ENCODE measurements at regions not wholly inside any gene's neighbourhood (a gene's known extent, or its start where the extent isn't known, plus 50 kb on each side); places are given as distances from the start of the nearest gene placed in this dataset.
"Not testable (repeated sequence)": the region's sequence is repeated elsewhere in the genome, so short reads cannot be mapped to it uniquely, and the experiment has no call there.

- no peak overlapping the region for H3K4me3 Mint-ChIP-seq
- no peak for DNase-seq
- H3K36me3 Mint-ChIP-seq (ENCODE audit: insufficient read depth), result no peaks in the 10 kb centered on the region
- peaks cover 5% of the 10 kb centered on the region for H3K9me3 Mint-ChIP-seq
- no peak for ATAC-seq
- H3K27me3 Mint-ChIP-seq (ENCODE audit: low read depth), result peaks cover 3% of the 10 kb centered on the region
- no peaks in the 10 kb centered on the region for H3K4me1 Mint-ChIP-seq (ENCODE audit: low read depth)
These were observed 360.0 kb downstream of the OSTF1 start for GRCh38 chr9:75448281-75448680.

GRCh38 chr9:75448955-75449354 lies 360.6 kb downstream of the OSTF1 start:
- H3K9me3 Mint-ChIP-seq, result peaks cover 5% of the 10 kb centered on the region
- H3K27me3 Mint-ChIP-seq (ENCODE audit: low read depth), result peaks cover 3% of the 10 kb centered on the region
- H3K36me3 Mint-ChIP-seq (ENCODE audit: insufficient read depth), result no peaks in the 10 kb centered on the region
- DNase-seq (no peak), ATAC-seq (no peak)
- H3K4me1 Mint-ChIP-seq (ENCODE audit: low read depth), result no peaks in the 10 kb centered on the region
- no peak overlapping the region for H3K4me3 Mint-ChIP-seq

- Mint-ChIP-seq H3K9me3 (no peaks in the 10 kb centered on the region), H3K27me3 (ENCODE audit: low read depth) (peaks cover 3% of the 10 kb centered on the region), H3K4me3 (no peak overlapping the region), H3K36me3 (ENCODE audit: insufficient read depth) (no peaks in the 10 kb centered on the region), H3K4me1 (ENCODE audit: low read depth) (no peaks in the 10 kb centered on the region)
- DNase-seq (no peak), ATAC-seq (no peak)
These were observed 362.7 kb downstream of the OSTF1 start for GRCh38 chr9:75451045-75451444.

GRCh38 chr9:75451505-75451904 lies 363.2 kb downstream of the OSTF1 start:
- Mint-ChIP-seq H3K27me3 (ENCODE audit: low read depth) (peaks cover 3% of the 10 kb centered on the region), H3K36me3 (ENCODE audit: insufficient read depth) (no peaks in the 10 kb centered on the region), H3K4me1 (ENCODE audit: low read depth) (no peaks in the 10 kb centered on the region), H3K4me3 (no peak overlapping the region), H3K9me3 (no peaks in the 10 kb centered on the region)
- DNase-seq, result no peak
- no peak for ATAC-seq

- H3K4me1 Mint-ChIP-seq (ENCODE audit: low read depth), result no peaks in the 10 kb centered on the region
- H3K27me3 Mint-ChIP-seq (ENCODE audit: low read depth), result peaks cover 3% of the 10 kb centered on the region
- no peaks in the 10 kb centered on the region for H3K9me3 Mint-ChIP-seq
- no peak for DNase-seq
- no peak overlapping the region for H3K4me3 Mint-ChIP-seq
- H3K36me3 Mint-ChIP-seq (ENCODE audit: insufficient read depth), result no peaks in the 10 kb centered on the region
- ATAC-seq, result no peak
These were observed 364.2 kb downstream of the OSTF1 start for GRCh38 chr9:75452512-75452911.

GRCh38 chr9:75454043-75454442 lies 365.7 kb downstream of the OSTF1 start:
- Mint-ChIP-seq H3K27me3 (ENCODE audit: low read depth) (peaks cover 3% of the 10 kb centered on the region), H3K4me1 (ENCODE audit: low read depth) (no peaks in the 10 kb centered on the region), H3K9me3 (no peaks in the 10 kb centered on the region), H3K4me3 (no peak overlapping the region), H3K36me3 (ENCODE audit: insufficient read depth) (no peaks in the 10 kb centered on the region)
- DNase-seq, result no peak
- ATAC-seq, result no peak

- Mint-ChIP-seq H3K9me3 (no peaks in the 10 kb centered on the region), H3K4me3 (no peak overlapping the region)
These were observed 366.6 kb downstream of the OSTF1 start for GRCh38 chr9:75454891-75455290.

GRCh38 chr9:75455444-75455921 lies 367.2 kb downstream of the OSTF1 start:
- Mint-ChIP-seq H3K4me3 (no peak overlapping the region), H3K36me3 (ENCODE audit: insufficient read depth) (no peaks in the 10 kb centered on the region), H3K4me1 (ENCODE audit: low read depth) (no peaks in the 10 kb centered on the region), H3K9me3 (no peaks in the 10 kb centered on the region), H3K27me3 (ENCODE audit: low read depth) (no peaks in the 10 kb centered on the region)
- no peak for ATAC-seq
- no peak for DNase-seq

More at GRCh38 chr9:75454891-75455290, 366.6 kb downstream of the OSTF1 start:
- Mint-ChIP-seq H3K36me3 (ENCODE audit: insufficient read depth) (no peaks in the 10 kb centered on the region), H3K4me1 (ENCODE audit: low read depth) (no peaks in the 10 kb centered on the region), H3K27me3 (ENCODE audit: low read depth) (peaks cover 3% of the 10 kb centered on the region)
- DNase-seq (no peak), ATAC-seq (no peak)

- ATAC-seq, result no peak
- H3K36me3 Mint-ChIP-seq (ENCODE audit: insufficient read depth), result no peaks in the 10 kb centered on the region
- DNase-seq, result no peak
- H3K4me3 Mint-ChIP-seq, result no peak overlapping the region
- H3K4me1 Mint-ChIP-seq (ENCODE audit: low read depth), result no peaks in the 10 kb centered on the region
- no peaks in the 10 kb centered on the region for H3K27me3 Mint-ChIP-seq (ENCODE audit: low read depth)
- H3K9me3 Mint-ChIP-seq, result no peaks in the 10 kb centered on the region
These were observed 368.4 kb downstream of the OSTF1 start for GRCh38 chr9:75456698-75457097.

- no peaks in the 10 kb centered on the region for H3K4me1 Mint-ChIP-seq (ENCODE audit: low read depth)
These were observed 369.2 kb downstream of the OSTF1 start for GRCh38 chr9:75457474-75458011.

GRCh38 chr9:75459311-75459710 lies 371.0 kb downstream of the OSTF1 start:
- not testable (repeated sequence) for H3K27me3 Mint-ChIP-seq (ENCODE audit: low read depth); ATAC-seq; H3K36me3 Mint-ChIP-seq (ENCODE audit: insufficient read depth); H3K4me1 Mint-ChIP-seq (ENCODE audit: low read depth); H3K4me3 Mint-ChIP-seq; H3K9me3 Mint-ChIP-seq; DNase-seq

More at GRCh38 chr9:75457474-75458011, 369.2 kb downstream of the OSTF1 start:
- Mint-ChIP-seq H3K4me3 (no peak overlapping the region), H3K27me3 (ENCODE audit: low read depth) (no peaks in the 10 kb centered on the region), H3K9me3 (no peaks in the 10 kb centered on the region), H3K36me3 (ENCODE audit: insufficient read depth) (no peaks in the 10 kb centered on the region)
- no peak for ATAC-seq
- DNase-seq, result no peak

GRCh38 chr9:75461183-75461582 lies 372.9 kb downstream of the OSTF1 start:
- no peaks in the 10 kb centered on the region for H3K36me3 Mint-ChIP-seq (ENCODE audit: insufficient read depth)
- H3K9me3 Mint-ChIP-seq, result no peaks in the 10 kb centered on the region
- no peak for DNase-seq
- H3K4me1 Mint-ChIP-seq (ENCODE audit: low read depth), result no peaks in the 10 kb centered on the region
- H3K27me3 Mint-ChIP-seq (ENCODE audit: low read depth), result no peaks in the 10 kb centered on the region
- H3K4me3 Mint-ChIP-seq, result no peak overlapping the region
- no peak for ATAC-seq

- no peaks in the 10 kb centered on the region for H3K27me3 Mint-ChIP-seq (ENCODE audit: low read depth)
- H3K36me3 Mint-ChIP-seq (ENCODE audit: insufficient read depth), result no peaks in the 10 kb centered on the region
- H3K9me3 Mint-ChIP-seq, result no peaks in the 10 kb centered on the region
- no peaks in the 10 kb centered on the region for H3K4me1 Mint-ChIP-seq (ENCODE audit: low read depth)
- DNase-seq (no peak), ATAC-seq (no peak)
- H3K4me3 Mint-ChIP-seq, result no peak overlapping the region
These were observed 374.6 kb downstream of the OSTF1 start for GRCh38 chr9:75462866-75463265.

GRCh38 chr9:75463871-75464270 lies 375.6 kb downstream of the OSTF1 start:
- no peaks in the 10 kb centered on the region for H3K4me1 Mint-ChIP-seq (ENCODE audit: low read depth)
- ATAC-seq (no peak), DNase-seq (no peak)
- H3K27me3 Mint-ChIP-seq (ENCODE audit: low read depth), result no peaks in the 10 kb centered on the region
- H3K4me3 Mint-ChIP-seq, result no peak overlapping the region
- H3K36me3 Mint-ChIP-seq (ENCODE audit: insufficient read depth), result no peaks in the 10 kb centered on the region
- no peaks in the 10 kb centered on the region for H3K9me3 Mint-ChIP-seq

- Mint-ChIP-seq H3K4me3 (no peak overlapping the region), H3K9me3 (no peaks in the 10 kb centered on the region)
These were observed 376.4 kb downstream of the OSTF1 start for GRCh38 chr9:75464726-75465125.

GRCh38 chr9:75467142-75467541 lies 378.8 kb downstream of the OSTF1 start:
- Mint-ChIP-seq H3K27me3 (ENCODE audit: low read depth) (no peaks in the 10 kb centered on the region), H3K36me3 (ENCODE audit: insufficient read depth) (no peaks in the 10 kb centered on the region), H3K9me3 (no peaks in the 10 kb centered on the region), H3K4me3 (no peak overlapping the region), H3K4me1 (ENCODE audit: low read depth) (no peaks in the 10 kb centered on the region)
- no peak for ATAC-seq
- no peak for DNase-seq

More at GRCh38 chr9:75464726-75465125, 376.4 kb downstream of the OSTF1 start:
- H3K4me1 Mint-ChIP-seq (ENCODE audit: low read depth), result no peaks in the 10 kb centered on the region
- H3K36me3 Mint-ChIP-seq (ENCODE audit: insufficient read depth), result no peaks in the 10 kb centered on the region
- DNase-seq (no peak), ATAC-seq (no peak)
- no peaks in the 10 kb centered on the region for H3K27me3 Mint-ChIP-seq (ENCODE audit: low read depth)

Measured in activated T-cell treated with anti-CD3 and anti-CD28 coated beads, Interleukin-2, amount 50 U/mL, for 4 hours (primary cell).